HEK293 (cell line): ENCODE measurements at regions not wholly inside any gene's neighbourhood (a gene's known extent, or its start where the extent isn't known, plus 50 kb on each side); places are given as distances from the start of the nearest gene placed in this dataset.

ENCODE experiments used
- CTCF ChIA-PET: fragments of 350-600 bp; formaldehyde crosslinking; extraction: SDS; loops from one replicate; lab custom pipeline; 2021; ENCODE audit warnings: antibody characterized with exemption; lab: Yijun Ruan, JAX
- POLR2A ChIA-PET: fragments of 300-600 bp; formaldehyde crosslinking; extraction: SDS; loops from one replicate; lab custom pipeline; 2020; ENCODE audit warnings: antibody characterized with exemption, inconsistent platforms; lab: Yijun Ruan, JAX
- H3K27ac ChIP-seq: fragments of 200-500 bp; sonication (Bioruptor generic); 2 replicates; pipeline ENCODE4 v1.5.1; 2014; ENCODE audit warnings: low read depth, low read length, control low read depth, inconsistent platforms; ENCODE audit errors: extremely low read depth
- H3K36me3 ChIP-seq, 2 experiments: fragments of 200-500 bp in 1 of 2; sonication (Bioruptor generic) in 1 of 2; 1 replicate in 1 of 2; 2 replicates in 1 of 2; pipeline ENCODE4 v1.5.1; 2014 to 2017; ENCODE audit warnings: inconsistent platforms in 2 of 2, low read length in 2 of 2; ENCODE audit not compliant: control insufficient read depth in 2 of 2, insufficient read depth in 1 of 2
- H3K4me1 ChIP-seq: fragments of 200-500 bp; sonication (Bioruptor generic); 2 replicates; pipeline ENCODE4 v1.5.1; 2014; ENCODE audit warnings: mild to moderate bottlenecking, low read length, inconsistent platforms; ENCODE audit not compliant: control insufficient read depth, insufficient read depth
- H3K4me3 ChIP-seq: 2 replicates; pipeline ENCODE4 v1.5.1; 2011; ENCODE audit warnings: low read depth, mild to moderate bottlenecking, control low read depth, low read length, moderate library complexity
- H3K9me3 ChIP-seq: fragments of 200-500 bp; sonication (Bioruptor generic); 2 replicates; pipeline ENCODE4 v1.5.1; 2014; ENCODE audit warnings: low read depth, low read length, inconsistent platforms; ENCODE audit not compliant: control insufficient read depth, insufficient read depth
- GFI1B ChIP-seq: fragments of 450-650 bp; formaldehyde crosslinking; IDR thresholded peaks from 2 replicates; pipeline ENCODE4 v1.5.1; 2016; ENCODE audit warnings: missing biosample characterization, missing genetic modification characterization
- HOXA7 ChIP-seq: sonication (generic); formaldehyde crosslinking; IDR thresholded peaks from 2 replicates; pipeline ENCODE4 v1.8.1; 2022; ENCODE audit warnings: missing genetic modification reagents, borderline replicate concordance
- PRDM4 ChIP-seq: fragments of 450-650 bp; formaldehyde crosslinking; IDR thresholded peaks from 2 replicates; pipeline ENCODE4 v1.5.1; 2017; ENCODE audit warnings: missing biosample characterization, missing genetic modification characterization
- YY1 ChIP-seq: fragments of 450-650 bp; formaldehyde crosslinking; IDR thresholded peaks from 2 replicates; pipeline ENCODE4 v1.5.1; 2018; ENCODE audit warnings: missing biosample characterization, missing genetic modification characterization
- YY2 ChIP-seq: fragments of 450-650 bp; formaldehyde crosslinking; IDR thresholded peaks from 2 replicates; pipeline ENCODE4 v1.5.1; 2016; ENCODE audit warnings: missing biosample characterization, missing genetic modification characterization
- ZBTB10 ChIP-seq: fragments of 450-650 bp; formaldehyde crosslinking; IDR thresholded peaks from 2 replicates; pipeline ENCODE4 v1.5.1; 2016; ENCODE audit warnings: missing biosample characterization, missing genetic modification characterization
- ZFP37 ChIP-seq: fragments of 450-650 bp; formaldehyde crosslinking; IDR thresholded peaks from 2 replicates; pipeline ENCODE4 v1.5.1; 2016; ENCODE audit warnings: missing biosample characterization, missing genetic modification characterization
- ZIC2 ChIP-seq: fragments of 450-650 bp; formaldehyde crosslinking; IDR thresholded peaks from 2 replicates; pipeline ENCODE4 v1.5.1; 2016; ENCODE audit warnings: missing biosample characterization, missing genetic modification characterization
- ZNF10 ChIP-seq: fragments of 450-650 bp; formaldehyde crosslinking; IDR thresholded peaks from 2 replicates; pipeline ENCODE4 v1.5.1; 2017; ENCODE audit warnings: missing biosample characterization, missing genetic modification characterization
- ZNF133 ChIP-seq: fragments of 450-650 bp; formaldehyde crosslinking; IDR thresholded peaks from 2 replicates; pipeline ENCODE4 v1.5.1; 2016; ENCODE audit warnings: missing biosample characterization, missing genetic modification characterization
- ZNF138 ChIP-seq: fragments of 450-650 bp; formaldehyde crosslinking; IDR thresholded peaks from 2 replicates; pipeline ENCODE4 v1.5.1; 2016; ENCODE audit warnings: missing biosample characterization, missing genetic modification characterization, borderline replicate concordance
- ZNF174 ChIP-seq: fragments of 450-650 bp; formaldehyde crosslinking; IDR thresholded peaks from 2 replicates; pipeline ENCODE4 v1.5.0; 2017; ENCODE audit warnings: missing biosample characterization, mild to moderate bottlenecking, missing genetic modification characterization
- ZNF24 ChIP-seq: fragments of 450-650 bp; formaldehyde crosslinking; IDR thresholded peaks from 2 replicates; pipeline ENCODE4 v1.5.1; 2016; ENCODE audit warnings: missing biosample characterization, missing genetic modification characterization
- ZNF341 ChIP-seq: fragments of 450-650 bp; formaldehyde crosslinking; IDR thresholded peaks from 2 replicates; pipeline ENCODE4; 2016; ENCODE audit warnings: low read depth, missing biosample characterization, missing genetic modification characterization
- ZNF366 ChIP-seq: fragments of 450-650 bp; formaldehyde crosslinking; conservative IDR thresholded peaks from 2 replicates; pipeline ENCODE4 v1.5.1; 2016; ENCODE audit warnings: missing biosample characterization, missing genetic modification characterization
- ZNF433 ChIP-seq: fragments of 450-650 bp; formaldehyde crosslinking; IDR thresholded peaks from 2 replicates; pipeline ENCODE4 v1.5.1; 2016; ENCODE audit warnings: missing biosample characterization, missing genetic modification characterization, low read depth
- ZNF501 ChIP-seq: fragments of 450-650 bp; formaldehyde crosslinking; IDR thresholded peaks from 2 replicates; pipeline ENCODE4 v1.5.1; 2016; ENCODE audit warnings: missing biosample characterization, missing genetic modification characterization
- ZNF530 ChIP-seq: fragments of 450-650 bp; formaldehyde crosslinking; IDR thresholded peaks from 2 replicates; pipeline ENCODE4 v1.5.1; 2016; ENCODE audit warnings: low read depth, missing biosample characterization, missing genetic modification characterization
- ZNF544 ChIP-seq: fragments of 450-650 bp; formaldehyde crosslinking; IDR thresholded peaks from 2 replicates; pipeline ENCODE4 v1.5.0; 2017; ENCODE audit warnings: missing biosample characterization, missing genetic modification characterization
- ZNF580 ChIP-seq: fragments of 450-650 bp; formaldehyde crosslinking; IDR thresholded peaks from 2 replicates; pipeline ENCODE4 v1.5.1; 2016; ENCODE audit warnings: missing biosample characterization, missing genetic modification characterization
- ZNF670 ChIP-seq: fragments of 450-650 bp; formaldehyde crosslinking; IDR thresholded peaks from 2 replicates; pipeline ENCODE4 v1.5.1; 2016; ENCODE audit warnings: missing biosample characterization, missing genetic modification characterization, low read depth
- ZNF677 ChIP-seq: fragments of 450-650 bp; IDR thresholded peaks from 2 replicates; pipeline ENCODE4 v1.5.0; 2018; ENCODE audit warnings: missing biosample characterization, mild to moderate bottlenecking, missing genetic modification characterization, moderate library complexity
- ZSCAN30 ChIP-seq: fragments of 450-650 bp; IDR thresholded peaks from 2 replicates; pipeline ENCODE4 v1.5.1; 2018; ENCODE audit warnings: missing biosample characterization, mild to moderate bottlenecking, missing genetic modification characterization, moderate library complexity
- TF ChIP-seq, protein P1 (sequence below): IDR thresholded peaks from 2 replicates; pipeline ENCODE4 v1.6.1; 2011; ENCODE audit warnings: mild to moderate bottlenecking, low read depth, low read length, borderline replicate concordance
- TF ChIP-seq, protein P2 (sequence below): fragments of 450-650 bp; formaldehyde crosslinking; IDR thresholded peaks from 2 replicates; pipeline ENCODE4 v1.5.1; 2016; ENCODE audit warnings: missing biosample characterization, missing genetic modification characterization
- TF ChIP-seq, protein P3 (sequence below): fragments of 450-650 bp; formaldehyde crosslinking; IDR thresholded peaks from 2 replicates; pipeline ENCODE4 v1.5.0; 2017; ENCODE audit warnings: missing biosample characterization, missing genetic modification characterization, borderline replicate concordance

DNA sequence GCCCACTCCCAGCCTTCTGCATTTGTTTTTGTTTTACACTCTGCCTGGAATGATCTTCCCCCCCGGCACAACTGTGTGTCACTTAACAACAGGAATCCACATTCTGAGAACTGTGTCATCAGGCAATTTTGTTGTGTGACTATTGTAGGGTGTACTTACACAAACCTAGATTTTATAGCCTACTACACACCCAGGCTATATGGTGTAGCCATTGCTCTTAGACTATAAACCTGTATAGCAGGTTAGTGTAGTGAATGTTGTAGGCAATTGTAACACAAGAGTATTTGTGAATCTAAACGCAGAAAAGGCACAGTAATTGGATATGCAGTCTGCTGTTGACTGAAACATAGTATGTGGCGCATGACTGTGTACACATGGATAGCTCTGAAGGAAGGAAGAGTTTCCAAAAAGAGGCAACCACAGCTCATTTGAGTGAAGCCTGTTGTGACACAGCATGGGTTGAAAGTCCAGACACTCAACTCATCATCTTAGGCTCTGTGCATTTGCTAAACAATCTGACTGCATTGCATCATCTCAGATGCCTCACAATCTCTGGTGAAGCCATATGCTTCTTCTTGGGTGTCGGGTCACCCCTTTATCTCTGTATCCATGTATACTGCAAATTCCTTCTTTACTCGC, 506.6 kb upstream of the SPHKAP start:
- ChIA-PET CTCF (interaction anchor here (1.2 kb wide), 2 partner anchors 10 to 586 kb away, joined by 4 to 5 read pairs; no protein-coding TSS in a partner anchor), POLR2A (no interaction called here)
- H3K9me3 ChIP-seq, result no peaks in the 10 kb centered on the region

DNA sequence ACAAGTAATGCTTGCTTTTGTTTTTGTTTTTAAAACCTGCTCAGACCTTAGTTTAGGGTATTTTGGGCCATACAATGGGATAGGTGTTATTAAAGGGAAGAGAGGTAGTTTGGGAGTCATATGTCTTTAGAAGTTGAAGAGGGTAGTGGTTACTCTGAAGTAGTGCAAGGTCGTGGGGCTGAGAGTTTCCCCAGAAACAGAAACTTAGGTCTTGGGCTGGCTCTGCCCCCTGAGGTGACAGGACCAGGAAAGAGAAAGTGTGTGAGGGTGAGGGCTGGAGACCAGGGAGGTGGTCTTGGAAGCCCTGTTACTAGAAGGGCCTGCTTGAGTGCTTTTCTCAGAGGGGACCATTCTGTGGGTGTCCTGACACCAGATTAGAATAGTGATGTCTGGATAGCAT, 500.5 kb upstream of the SPHKAP start:
- H3K4me3 ChIP-seq, result no peak overlapping the region
- ChIA-PET POLR2A (no interaction called here), CTCF (interaction anchor here (0.7 to 1.0 kb wide), 4 partner anchors 285 to 905 kb away, joined by 3 read pairs; no protein-coding TSS in a partner anchor)
- H3K9me3 ChIP-seq, result no peaks in the 10 kb centered on the region
- no peaks in the 10 kb centered on the region for H3K36me3 ChIP-seq
- no peak overlapping the region for H3K27ac ChIP-seq
- H3K4me1 ChIP-seq, result no peaks in the 10 kb centered on the region
- TF ChIP-seq, protein P1, sequence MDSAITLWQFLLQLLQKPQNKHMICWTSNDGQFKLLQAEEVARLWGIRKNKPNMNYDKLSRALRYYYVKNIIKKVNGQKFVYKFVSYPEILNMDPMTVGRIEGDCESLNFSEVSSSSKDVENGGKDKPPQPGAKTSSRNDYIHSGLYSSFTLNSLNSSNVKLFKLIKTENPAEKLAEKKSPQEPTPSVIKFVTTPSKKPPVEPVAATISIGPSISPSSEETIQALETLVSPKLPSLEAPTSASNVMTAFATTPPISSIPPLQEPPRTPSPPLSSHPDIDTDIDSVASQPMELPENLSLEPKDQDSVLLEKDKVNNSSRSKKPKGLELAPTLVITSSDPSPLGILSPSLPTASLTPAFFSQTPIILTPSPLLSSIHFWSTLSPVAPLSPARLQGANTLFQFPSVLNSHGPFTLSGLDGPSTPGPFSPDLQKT, result no peak
- TF ChIP-seq, protein P2, sequence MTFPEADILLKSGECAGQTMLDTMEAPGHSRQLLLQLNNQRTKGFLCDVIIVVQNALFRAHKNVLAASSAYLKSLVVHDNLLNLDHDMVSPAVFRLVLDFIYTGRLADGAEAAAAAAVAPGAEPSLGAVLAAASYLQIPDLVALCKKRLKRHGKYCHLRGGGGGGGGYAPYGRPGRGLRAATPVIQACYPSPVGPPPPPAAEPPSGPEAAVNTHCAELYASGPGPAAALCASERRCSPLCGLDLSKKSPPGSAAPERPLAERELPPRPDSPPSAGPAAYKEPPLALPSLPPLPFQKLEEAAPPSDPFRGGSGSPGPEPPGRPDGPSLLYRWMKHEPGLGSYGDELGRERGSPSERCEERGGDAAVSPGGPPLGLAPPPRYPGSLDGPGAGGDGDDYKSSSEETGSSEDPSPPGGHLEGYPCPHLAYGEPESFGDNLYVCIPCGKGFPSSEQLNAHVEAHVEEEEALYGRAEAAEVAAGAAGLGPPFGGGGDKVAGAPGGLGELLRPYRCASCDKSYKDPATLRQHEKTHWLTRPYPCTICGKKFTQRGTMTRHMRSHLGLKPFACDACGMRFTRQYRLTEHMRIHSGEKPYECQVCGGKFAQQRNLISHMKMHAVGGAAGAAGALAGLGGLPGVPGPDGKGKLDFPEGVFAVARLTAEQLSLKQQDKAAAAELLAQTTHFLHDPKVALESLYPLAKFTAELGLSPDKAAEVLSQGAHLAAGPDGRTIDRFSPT (tag by site-specific recombination), result no peak
- TF ChIP-seq YY2 (no peak), ZNF501 (no peak), PRDM4 (tag by site-specific recombination) (no peak), ZSCAN30 (tag by site-specific recombination) (no peak), ZNF138 (tag by site-specific recombination) (no peak), ZFP37 (no peak), ZNF544 (tag by site-specific recombination) (no peak), ZNF341 (tag by site-specific recombination) (no peak)
- TF ChIP-seq, protein P3, sequence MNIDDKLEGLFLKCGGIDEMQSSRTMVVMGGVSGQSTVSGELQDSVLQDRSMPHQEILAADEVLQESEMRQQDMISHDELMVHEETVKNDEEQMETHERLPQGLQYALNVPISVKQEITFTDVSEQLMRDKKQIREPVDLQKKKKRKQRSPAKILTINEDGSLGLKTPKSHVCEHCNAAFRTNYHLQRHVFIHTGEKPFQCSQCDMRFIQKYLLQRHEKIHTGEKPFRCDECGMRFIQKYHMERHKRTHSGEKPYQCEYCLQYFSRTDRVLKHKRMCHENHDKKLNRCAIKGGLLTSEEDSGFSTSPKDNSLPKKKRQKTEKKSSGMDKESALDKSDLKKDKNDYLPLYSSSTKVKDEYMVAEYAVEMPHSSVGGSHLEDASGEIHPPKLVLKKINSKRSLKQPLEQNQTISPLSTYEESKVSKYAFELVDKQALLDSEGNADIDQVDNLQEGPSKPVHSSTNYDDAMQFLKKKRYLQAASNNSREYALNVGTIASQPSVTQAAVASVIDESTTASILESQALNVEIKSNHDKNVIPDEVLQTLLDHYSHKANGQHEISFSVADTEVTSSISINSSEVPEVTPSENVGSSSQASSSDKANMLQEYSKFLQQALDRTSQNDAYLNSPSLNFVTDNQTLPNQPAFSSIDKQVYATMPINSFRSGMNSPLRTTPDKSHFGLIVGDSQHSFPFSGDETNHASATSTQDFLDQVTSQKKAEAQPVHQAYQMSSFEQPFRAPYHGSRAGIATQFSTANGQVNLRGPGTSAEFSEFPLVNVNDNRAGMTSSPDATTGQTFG (tag by site-specific recombination), result no peak

More for the DNA sequence above, 506.6 kb upstream of the SPHKAP start:
- H3K27ac ChIP-seq, result no peak overlapping the region
- H3K36me3 ChIP-seq, result no peaks in the 10 kb centered on the region
- TF ChIP-seq ZNF10 (tag by site-specific recombination), result no peak
- no peak for TF ChIP-seq ZNF677
- TF ChIP-seq GFI1B (tag by site-specific recombination), result no peak
- TF ChIP-seq ZNF530 (tag by site-specific recombination), result no peak
- no peak for TF ChIP-seq ZNF670 (tag by site-specific recombination)
- TF ChIP-seq ZNF433, result no peak
- no peak for TF ChIP-seq YY1 (tag by site-specific recombination)
- TF ChIP-seq HOXA7 (CRISPR knock-in tag), result no peak
- no peak for TF ChIP-seq ZBTB10
- no peak for TF ChIP-seq ZNF174 (tag by site-specific recombination)
- TF ChIP-seq ZNF341 (tag by site-specific recombination), result no peak
- no peak for TF ChIP-seq ZNF366 (tag by site-specific recombination)
- no peak for TF ChIP-seq ZNF580 (tag by site-specific recombination)
- no peak for TF ChIP-seq ZIC2 (tag by site-specific recombination)
- TF ChIP-seq ZNF133 (tag by site-specific recombination), result no peak
- TF ChIP-seq ZNF24 (tag by site-specific recombination), result no peak
- H3K4me1 ChIP-seq, result no peaks in the 10 kb centered on the region
- H3K4me3 ChIP-seq, result no peak overlapping the region
